PFSK-1 (cell line): ENCODE measurements at regions not wholly inside any gene's neighbourhood (a gene's known extent, or its start where the extent isn't known, plus 50 kb on each side); places are given as distances from the start of the nearest gene placed in this dataset.

Experiments used
- POLR2AphosphoS5 ChIP-seq: IDR thresholded peaks from 2 replicates; pipeline ENCODE4 v1.6.1; 2012; ENCODE audit warnings: low read depth, mild to moderate bottlenecking, control low read depth, low read length, moderate library complexity
- REST ChIP-seq, 2 experiments: IDR thresholded peaks; 2 replicates each; pipeline versions ENCODE4 v1.6.1 to v1.8.0; 2011 to 2012; ENCODE audit warnings: low read depth in 2 of 2, low read length in 2 of 2, control low read depth in 1 of 2, inconsistent platforms in 1 of 2, mild to moderate bottlenecking in 1 of 2, moderate library complexity in 1 of 2; ENCODE audit not compliant: insufficient read depth in 1 of 2
- SIN3A ChIP-seq: IDR thresholded peaks from 2 replicates; pipeline ENCODE4 v1.6.1; 2012; ENCODE audit warnings: mild to moderate bottlenecking, low read length, moderate library complexity, borderline replicate concordance; ENCODE audit not compliant: insufficient read depth
- TAF1 ChIP-seq: IDR thresholded peaks from 2 replicates; pipeline ENCODE4 v1.6.1; 2012; ENCODE audit warnings: low read length, control low read depth, borderline replicate concordance; ENCODE audit not compliant: insufficient read depth

- TF ChIP-seq REST (IDR thresholded peaks at IDR 0.05; ENCODE audit: insufficient read depth in 1 of 2, low read depth in 2 of 2, low read length in 2 of 2) = no peak
- TF ChIP-seq SIN3A = no peak
- TF ChIP-seq POLR2AphosphoS5 = no peak
- no peak for TF ChIP-seq TAF1
Observed at GRCh38 chr2:144162652-144163051, 357.3 kb downstream of the ZEB2 start.
